H1 (cell line): ENCODE measurements at regions not wholly inside any gene's neighbourhood (a gene's known extent, or its start where the extent isn't known, plus 50 kb on each side); places are given as distances from the start of the nearest gene placed in this dataset.

ENCODE experiments used
- CTCF ChIA-PET: fragments of 300-600 bp; sonication (Branson Sonifier 250); formaldehyde crosslinking; loops from one replicate; lab custom pipeline; 2021; ENCODE audit not compliant: partially characterized antibody; lab: Charles Lee
- POLR2A ChIA-PET: fragments of 300-600 bp; sonication (Branson Sonifier 250); formaldehyde crosslinking; loops from one replicate; lab custom pipeline; 2021; ENCODE audit warnings: inconsistent platforms; ENCODE audit not compliant: partially characterized antibody; lab: Charles Lee
- DNase-seq, 2 experiments: peaks; one replicate each; pipeline versions ENCODE4 v3.0.0 to v3.0.0-alpha.2; 2010 to 2022; ENCODE audit warnings: low spot score in 2 of 2, low read depth in 1 of 2, mixed read lengths in 1 of 2
- FAIRE-seq: peaks from 2 replicates; lab custom pipeline; 2011; peaks lifted over from hg19 to GRCh38; lab: Jason Lieb, UNC
- H2AFZ ChIP-seq: 2 replicates; pipeline ENCODE4 v1.8.1; 2012; ENCODE audit warnings: low read length, inconsistent platforms
- H2AK5ac ChIP-seq: 2 replicates; pipeline ENCODE4 v1.6.1; 2013; ENCODE audit warnings: low read depth, low read length
- H2BK120ac ChIP-seq: replicated peaks from 2 replicates; pipeline ENCODE3; 2013; ENCODE audit warnings: low read depth, low read length, inconsistent platforms
- H2BK12ac ChIP-seq: 2 replicates; pipeline ENCODE4 v1.6.1; 2013; ENCODE audit warnings: low read depth, low read length
- H2BK15ac ChIP-seq: 2 replicates; pipeline ENCODE4 v1.6.1; 2013; ENCODE audit warnings: low read length
- H2BK20ac ChIP-seq: 2 replicates; pipeline ENCODE4 v1.6.1; 2013; ENCODE audit warnings: low read length
- H2BK5ac ChIP-seq: 2 replicates; pipeline ENCODE4 v1.6.1; 2013; ENCODE audit warnings: low read depth, low read length
- H3K14ac ChIP-seq: 2 replicates; pipeline ENCODE4 v1.6.1; 2013; ENCODE audit warnings: inconsistent platforms; ENCODE audit not compliant: insufficient read length
- H3K18ac ChIP-seq: 2 replicates; pipeline ENCODE4 v1.6.1; 2013; ENCODE audit warnings: low read length; ENCODE audit errors: extremely low read depth
- H3K23ac ChIP-seq: 2 replicates; pipeline ENCODE4 v1.6.1; 2013; ENCODE audit warnings: inconsistent platforms; ENCODE audit not compliant: insufficient read length
- H3K23me2 ChIP-seq: 2 replicates; pipeline ENCODE4 v1.6.1; 2013; ENCODE audit warnings: low read depth, low read length
- H3K27ac ChIP-seq: 2 replicates; pipeline ENCODE4 v1.6.1; 2011; ENCODE audit warnings: low read depth, low read length, inconsistent platforms
- H3K27me3 ChIP-seq, 4 experiments: replicated peaks in 1 of 4; 1 replicate in 1 of 4; 2 replicates in 3 of 4; pipeline versions ENCODE4 v1.6.1 to v1.8.1; 2011 to 2013; ENCODE audit warnings: low read length in 3 of 4, mild to moderate bottlenecking in 3 of 4, inconsistent platforms in 2 of 4, mixed read lengths in 2 of 4, moderate library complexity in 1 of 4; ENCODE audit not compliant: control insufficient read depth in 3 of 4, insufficient read depth in 3 of 4; ENCODE audit errors: extremely low read depth in 1 of 4
- H3K36me3 ChIP-seq, 4 experiments: 2 replicates each; pipeline versions ENCODE4 v1.6.1 to v1.8.1; 2011 to 2013; ENCODE audit warnings: mild to moderate bottlenecking in 4 of 4, low read length in 3 of 4, moderate library complexity in 2 of 4, control low read depth in 1 of 4, inconsistent platforms in 1 of 4; ENCODE audit not compliant: insufficient read depth in 4 of 4, control insufficient read depth in 2 of 4
- H3K4ac ChIP-seq: replicated peaks from 2 replicates; pipeline ENCODE3; 2013; ENCODE audit warnings: low read length, low read depth, mixed read lengths, inconsistent platforms; ENCODE audit not compliant: insufficient read length
- H3K4me1 ChIP-seq, 4 experiments: replicated peaks in 1 of 4; 1 replicate in 1 of 4; 2 replicates in 3 of 4; pipeline versions ENCODE4 v1.6.1 to v1.8.1; 2011 to 2013; ENCODE audit warnings: low read length in 3 of 4, inconsistent platforms in 2 of 4, mixed read lengths in 1 of 4; ENCODE audit not compliant: insufficient read depth in 4 of 4, control insufficient read depth in 3 of 4
- H3K4me2 ChIP-seq, 2 experiments: 2 replicates each; pipeline versions ENCODE4 v1.6.1 to v1.8.1; 2011 to 2013; ENCODE audit warnings: low read depth in 2 of 2, low read length in 2 of 2, control low read depth in 1 of 2, inconsistent platforms in 1 of 2, mild to moderate bottlenecking in 1 of 2; ENCODE audit not compliant: insufficient read depth in 1 of 2
- H3K4me3 ChIP-seq, 4 experiments: fragments of 200-600, 300-600 bp in 1 of 4; sonication (generic), shearing (Covaris generic), sonication (Bioruptor Twin) in 1 of 4; 2 replicates each; pipeline versions ENCODE4 v1.5.1 to v1.8.1; 2011 to 2016; ENCODE audit warnings: low read length in 4 of 4, low read depth in 3 of 4, control low read depth in 2 of 4, inconsistent platforms in 2 of 4, mild to moderate bottlenecking in 2 of 4, mixed read lengths in 1 of 4, moderate library complexity in 1 of 4; ENCODE audit not compliant: insufficient read depth in 2 of 4; ENCODE audit errors: extremely low read depth in 1 of 4
- H3K56ac ChIP-seq: replicated peaks from 2 replicates; pipeline ENCODE3; 2013; ENCODE audit warnings: low read depth, mild to moderate bottlenecking, mixed read lengths, low read length, inconsistent platforms; ENCODE audit not compliant: insufficient read length
- H3K79me1 ChIP-seq: 2 replicates; pipeline ENCODE4 v1.6.1; 2013; ENCODE audit warnings: low read depth, low read length, control low read depth
- H3K79me2 ChIP-seq, 2 experiments: 2 replicates each; pipeline versions ENCODE4 v1.6.1 to v1.8.1; 2012 to 2013; ENCODE audit warnings: low read length in 2 of 2, mild to moderate bottlenecking in 2 of 2, inconsistent platforms in 1 of 2; ENCODE audit not compliant: insufficient read depth in 2 of 2, control insufficient read depth in 1 of 2
- H3K9ac ChIP-seq, 4 experiments: replicated peaks in 1 of 4; 1 replicate in 1 of 4; 2 replicates in 3 of 4; pipeline versions ENCODE4 v1.6.1 to v1.8.1; 2011 to 2013; ENCODE audit warnings: low read depth in 3 of 4, low read length in 3 of 4, control low read depth in 2 of 4, mild to moderate bottlenecking in 2 of 4, moderate library complexity in 2 of 4, inconsistent platforms in 1 of 4; ENCODE audit errors: extremely low read depth in 1 of 4
- H3K9me3 ChIP-seq, 2 experiments: 2 replicates each; pipeline versions ENCODE4 v1.6.1 to v1.8.1; 2012 to 2013; ENCODE audit warnings: mild to moderate bottlenecking in 2 of 2, moderate library complexity in 2 of 2, control low read depth in 1 of 2, inconsistent platforms in 1 of 2, low read depth in 1 of 2, low read length in 1 of 2, mixed read lengths in 1 of 2; ENCODE audit not compliant: insufficient read depth in 2 of 2
- H4K20me1 ChIP-seq, 2 experiments: replicated peaks in 1 of 2; 2 replicates each; pipeline versions ENCODE3 to v1.8.1; 2011 to 2013; ENCODE audit warnings: inconsistent platforms in 2 of 2, low read length in 2 of 2, mild to moderate bottlenecking in 1 of 2; ENCODE audit not compliant: insufficient read depth in 2 of 2, control insufficient read depth in 1 of 2
- H4K5ac ChIP-seq: 2 replicates; pipeline ENCODE4 v1.6.1; 2013; ENCODE audit warnings: low read length, low read depth, mixed read lengths, inconsistent platforms; ENCODE audit not compliant: insufficient read length
- H4K8ac ChIP-seq: 2 replicates; pipeline ENCODE4 v1.8.0; 2013; ENCODE audit warnings: mild to moderate bottlenecking, moderate library complexity, low read length, inconsistent platforms; ENCODE audit not compliant: insufficient read depth; ENCODE audit errors: extremely low read depth
- H4K91ac ChIP-seq: replicated peaks from 2 replicates; pipeline ENCODE3; 2013; ENCODE audit warnings: low read length, mixed read lengths, inconsistent platforms; ENCODE audit not compliant: insufficient read length
- ATF3 ChIP-seq: IDR thresholded peaks from 2 replicates; pipeline ENCODE4 v1.6.1; 2011; ENCODE audit warnings: low read depth, mild to moderate bottlenecking, low read length; ENCODE audit not compliant: insufficient read depth
- BACH1 ChIP-seq: IDR thresholded peaks from 2 replicates; pipeline ENCODE4 v1.6.1; 2012; ENCODE audit warnings: low read length, improper control_type of control experiment
- CBX8 ChIP-seq: fragments of 300-800, 300-1000 bp; sonication (generic); IDR thresholded peaks from 2 replicates; pipeline ENCODE4 v1.7.1; 2016; ENCODE audit warnings: low read depth, low read length, borderline replicate concordance
- CHD2 ChIP-seq: IDR thresholded peaks from 2 replicates; pipeline ENCODE4 v1.6.1; 2012; ENCODE audit warnings: low read length, improper control_type of control experiment
- GABPA ChIP-seq: IDR thresholded peaks from 2 replicates; pipeline ENCODE4 v1.6.1; 2011; ENCODE audit warnings: mild to moderate bottlenecking, low read length, moderate library complexity, borderline replicate concordance; ENCODE audit not compliant: insufficient read depth
- HDAC6 ChIP-seq: IDR thresholded peaks from one replicate; pipeline ENCODE4 v1.7.1; 2012; ENCODE audit warnings: low read depth, mild to moderate bottlenecking, inconsistent platforms, low read length, moderate library complexity
- NRF1 ChIP-seq: IDR thresholded peaks from 2 replicates; pipeline ENCODE4 v1.6.1; 2011; ENCODE audit warnings: mild to moderate bottlenecking, low read depth, low read length, improper control_type of control experiment
- POLR2AphosphoS5 ChIP-seq: IDR thresholded peaks from 2 replicates; pipeline ENCODE4 v1.6.1; 2011; ENCODE audit warnings: low read depth, low read length
- RFX5 ChIP-seq: IDR thresholded peaks from 2 replicates; pipeline ENCODE4 v1.6.1; 2011; ENCODE audit warnings: low read depth, low read length, improper control_type of control experiment, borderline replicate concordance
- SIN3A ChIP-seq, 2 experiments: IDR thresholded peaks in 1 of 2; conservative IDR thresholded peaks in 1 of 2; 2 replicates each; pipeline ENCODE4 v1.6.1; 2011 to 2012; ENCODE audit warnings: low read length in 2 of 2, improper control_type of control experiment in 1 of 2, low read depth in 1 of 2, mild to moderate bottlenecking in 1 of 2
- YY1 ChIP-seq: IDR thresholded peaks from 2 replicates; pipeline ENCODE4 v1.6.1; 2011; ENCODE audit warnings: low read depth, mild to moderate bottlenecking, low read length
- WGBS, 2 experiments: shearing (Covaris generic) in 1 of 2; methylation state at CpG; one replicate each; pipeline versions ENCODE4 v1.1.6 to v1.1.7; 2013 to 2015; ENCODE audit warnings: low lambda C conversion rate in 2 of 2, mixed read lengths in 2 of 2, inconsistent platforms in 1 of 2, low coverage in 1 of 2, missing lambda C conversion rate in 1 of 2; ENCODE audit not compliant: insufficient replicate concordance in 2 of 2, insufficient coverage in 1 of 2, insufficient read length in 1 of 2; ENCODE audit errors: extremely low coverage in 1 of 2, missing lambda C conversion rate in 1 of 2; 5-methylcytosine and 5-hydroxymethylcytosine counted together

GRCh38 chr1:191662051-191662450 lies 496.2 kb upstream of the RGS18 start:
- Histone ChIP-seq H2BK120ac (no peak overlapping the region), H2BK20ac (no peak overlapping the region), H3K36me3 (no peaks in the 10 kb centered on the region), H2BK12ac (no peak overlapping the region), H3K56ac (no peak overlapping the region), H4K91ac (no peak overlapping the region), H3K79me2 (no peaks in the 10 kb centered on the region), H3K79me1 (no peaks in the 10 kb centered on the region), H3K4ac (no peak overlapping the region), H3K4me2 (no peak overlapping the region), H2BK15ac (no peak overlapping the region), H4K20me1 (no peaks in the 10 kb centered on the region), H3K23ac (no peak overlapping the region), H3K27me3 (no peaks in the 10 kb centered on the region), H3K9me3 (no peaks in the 10 kb centered on the region), H3K18ac (no peak overlapping the region), H3K4me3 (no peak overlapping the region), H4K8ac (no peak overlapping the region), H3K9ac (no peak overlapping the region), H4K5ac (no peak overlapping the region), H3K14ac (no peak overlapping the region), H2AFZ (no peak overlapping the region), H3K4me1 (peaks cover 0 to 3% (median 1%) of the 10 kb centered on the region in 4 experiments; a peak in 3 of 7 replicates), H2BK5ac (no peak overlapping the region), H2AK5ac (no peak overlapping the region), H3K23me2 (no peaks in the 10 kb centered on the region), H3K27ac (no peak overlapping the region)
- POLR2A ChIA-PET: no interaction called here
- no peak for FAIRE-seq
- CTCF ChIA-PET: no interaction called here
- 92% methylated on average over 1 of the region's 1 CpG; no CpG with 5 or more reads in 1 of the 2 experiments for WGBS, 2 experiments
- DNase-seq: no peak
- TF ChIP-seq HDAC6 (no peak), SIN3A (conservative IDR thresholded peaks at IDR 0.05 in 1 of 2, IDR thresholded peaks at IDR 0.05 in 1 of 2; ENCODE audit: low read depth in 1 of 2, low read length in 2 of 2) (no peak), RFX5 (no peak), POLR2AphosphoS5 (no peak), ATF3 (no peak), BACH1 (no peak), NRF1 (no peak), GABPA (no peak), CHD2 (no peak), CBX8 (no peak), YY1 (no peak)
